ENCODE measurements at regions not wholly inside any gene's neighbourhood (a gene's known extent, or its start where the extent isn't known, plus 50 kb on each side); places are given as distances from the start of the nearest gene placed in this dataset.

DNA sequence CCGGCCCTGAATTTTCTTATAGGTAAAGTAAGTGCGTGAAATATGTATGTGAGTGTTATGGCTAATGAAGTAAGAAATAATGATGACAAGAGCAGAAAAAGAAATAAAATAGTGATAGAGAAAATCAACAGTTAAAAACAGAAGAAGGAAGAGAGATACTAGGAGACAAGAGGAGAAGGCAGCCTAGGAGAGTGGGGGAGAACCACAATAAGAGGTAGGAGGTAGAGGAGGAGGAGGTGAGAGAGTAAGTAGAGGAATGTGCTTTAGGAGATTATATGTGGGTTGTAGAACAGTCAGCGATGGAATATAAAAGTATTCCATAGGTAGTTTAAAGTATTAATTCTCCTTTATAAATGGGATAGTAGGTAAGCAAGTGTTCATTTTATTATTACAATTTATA is 861.5 kb upstream of the B3GALT2 start:
- no peak overlapping the region for H3K4me2 ChIP-seq
- no peaks in the 10 kb centered on the region for H3K27me3 ChIP-seq
- 63% methylated on average over 3 of the region's 3 CpGs for WGBS (ENCODE audit: low lambda C conversion rate, missing lambda C conversion rate)
- no peak overlapping the region for H3K27ac ChIP-seq
- no peaks in the 10 kb centered on the region for H3K36me3 ChIP-seq (replicated peaks; ENCODE audit: insufficient read depth, low read depth)
- no peak for DNase-seq (ENCODE audit: low spot score)
- no peaks in the 10 kb centered on the region for H3K4me1 ChIP-seq (ENCODE audit: insufficient read depth)
- H3K9me3 ChIP-seq (ENCODE audit: low read depth), result no peaks in the 10 kb centered on the region
- no peaks in the 10 kb centered on the region for H3K79me2 ChIP-seq
- H2AFZ ChIP-seq, result no peak overlapping the region
- no peaks in the 10 kb centered on the region for H3K9me2 ChIP-seq (replicated peaks; ENCODE audit: insufficient read depth)
- H3K4me3 ChIP-seq, result no peak overlapping the region
- H4K20me1 ChIP-seq (ENCODE audit: insufficient read depth, poor library complexity, severe bottlenecking), result no peaks in the 10 kb centered on the region
- TF ChIP-seq EZH2phosphoT487 (IDR thresholded peaks at IDR 0.05; ENCODE audit: low read depth, severe bottlenecking, unreplicated experiment), result no peak
- TF ChIP-seq EZH2 (IDR thresholded peaks at IDR 0.05; ENCODE audit: borderline replicate concordance), result no peak
- TF ChIP-seq, protein P1, sequence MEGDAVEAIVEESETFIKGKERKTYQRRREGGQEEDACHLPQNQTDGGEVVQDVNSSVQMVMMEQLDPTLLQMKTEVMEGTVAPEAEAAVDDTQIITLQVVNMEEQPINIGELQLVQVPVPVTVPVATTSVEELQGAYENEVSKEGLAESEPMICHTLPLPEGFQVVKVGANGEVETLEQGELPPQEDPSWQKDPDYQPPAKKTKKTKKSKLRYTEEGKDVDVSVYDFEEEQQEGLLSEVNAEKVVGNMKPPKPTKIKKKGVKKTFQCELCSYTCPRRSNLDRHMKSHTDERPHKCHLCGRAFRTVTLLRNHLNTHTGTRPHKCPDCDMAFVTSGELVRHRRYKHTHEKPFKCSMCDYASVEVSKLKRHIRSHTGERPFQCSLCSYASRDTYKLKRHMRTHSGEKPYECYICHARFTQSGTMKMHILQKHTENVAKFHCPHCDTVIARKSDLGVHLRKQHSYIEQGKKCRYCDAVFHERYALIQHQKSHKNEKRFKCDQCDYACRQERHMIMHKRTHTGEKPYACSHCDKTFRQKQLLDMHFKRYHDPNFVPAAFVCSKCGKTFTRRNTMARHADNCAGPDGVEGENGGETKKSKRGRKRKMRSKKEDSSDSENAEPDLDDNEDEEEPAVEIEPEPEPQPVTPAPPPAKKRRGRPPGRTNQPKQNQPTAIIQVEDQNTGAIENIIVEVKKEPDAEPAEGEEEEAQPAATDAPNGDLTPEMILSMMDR (IDR thresholded peaks at IDR 0.05; ENCODE audit: poor library complexity), result no peak

DNA sequence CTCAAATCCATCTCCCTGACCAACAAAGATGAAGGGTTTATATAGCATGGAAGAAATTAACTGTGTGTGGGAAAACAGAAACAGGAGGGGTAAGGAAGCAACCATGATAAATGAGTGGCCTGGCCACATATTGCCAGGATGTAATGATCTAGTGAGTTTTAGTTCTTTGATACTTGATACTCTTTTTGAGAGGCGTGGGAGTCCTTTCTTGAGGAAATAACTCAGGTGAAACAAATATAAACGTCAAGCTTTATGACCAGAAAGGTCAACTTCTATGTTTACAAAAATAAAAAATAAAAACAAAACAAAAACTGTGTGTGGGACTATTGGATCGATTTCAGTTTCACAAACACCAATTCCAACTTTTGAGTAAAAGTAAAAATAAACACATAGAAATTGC is 860.8 kb upstream of the B3GALT2 start:
- H3K4me3 ChIP-seq, result no peak overlapping the region
- H3K36me3 ChIP-seq (replicated peaks; ENCODE audit: insufficient read depth, low read depth), result no peaks in the 10 kb centered on the region
- no peaks in the 10 kb centered on the region for H3K4me1 ChIP-seq (ENCODE audit: insufficient read depth)
- H3K9me3 ChIP-seq (ENCODE audit: low read depth), result no peaks in the 10 kb centered on the region
- no peak overlapping the region for H2AFZ ChIP-seq
- H3K9me2 ChIP-seq (replicated peaks; ENCODE audit: insufficient read depth), result no peaks in the 10 kb centered on the region
- H3K4me2 ChIP-seq, result no peak overlapping the region
- H3K79me2 ChIP-seq, result no peaks in the 10 kb centered on the region
- no peaks in the 10 kb centered on the region for H3K27me3 ChIP-seq
- WGBS (ENCODE audit: low lambda C conversion rate, missing lambda C conversion rate), result 63% methylated on average over 3 of the region's 3 CpGs
- no peak for DNase-seq (ENCODE audit: low spot score)
- no peaks in the 10 kb centered on the region for H4K20me1 ChIP-seq (ENCODE audit: insufficient read depth, poor library complexity, severe bottlenecking)
- TF ChIP-seq EZH2 (IDR thresholded peaks at IDR 0.05; ENCODE audit: borderline replicate concordance), result no peak
- TF ChIP-seq EZH2phosphoT487 (IDR thresholded peaks at IDR 0.05; ENCODE audit: low read depth, severe bottlenecking, unreplicated experiment), result no peak
- TF ChIP-seq, protein P1 (IDR thresholded peaks at IDR 0.05; ENCODE audit: poor library complexity), result no peak
- no peak overlapping the region for H3K27ac ChIP-seq

DNA sequence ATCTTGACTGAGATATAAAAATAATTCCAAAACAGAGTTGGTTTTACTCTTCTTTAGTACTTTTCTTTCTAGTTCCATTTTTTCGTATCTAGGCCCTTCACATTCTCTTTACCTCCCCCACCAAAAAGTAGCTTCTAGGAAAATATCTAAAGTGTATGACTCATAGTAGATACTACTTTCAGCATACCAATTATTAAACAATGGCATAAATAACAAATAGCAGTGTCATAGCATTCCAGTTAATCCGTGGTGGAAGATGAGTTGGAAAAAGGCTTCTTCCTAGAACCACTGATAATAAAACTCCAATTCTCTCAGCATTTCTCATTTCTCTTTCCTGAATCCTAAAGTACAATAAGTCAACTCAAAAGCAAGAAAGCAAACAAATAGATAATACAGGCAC is 859.0 kb upstream of the B3GALT2 start:
- Histone ChIP-seq H3K79me2 (no peaks in the 10 kb centered on the region), H3K4me3 (no peak overlapping the region), H3K4me2 (no peak overlapping the region), H3K27ac (no peak overlapping the region), H3K9me2 (replicated peaks; ENCODE audit: insufficient read depth) (no peaks in the 10 kb centered on the region), H3K9me3 (ENCODE audit: low read depth) (no peaks in the 10 kb centered on the region), H4K20me1 (ENCODE audit: insufficient read depth, poor library complexity, severe bottlenecking) (no peaks in the 10 kb centered on the region), H3K36me3 (replicated peaks; ENCODE audit: insufficient read depth, low read depth) (no peaks in the 10 kb centered on the region), H3K27me3 (no peaks in the 10 kb centered on the region), H3K4me1 (ENCODE audit: insufficient read depth) (no peaks in the 10 kb centered on the region), H2AFZ (no peak overlapping the region)
- no peak for DNase-seq (ENCODE audit: low spot score)
- TF ChIP-seq, protein P1 (IDR thresholded peaks at IDR 0.05; ENCODE audit: poor library complexity), result no peak
- no peak for TF ChIP-seq EZH2phosphoT487 (IDR thresholded peaks at IDR 0.05; ENCODE audit: low read depth, severe bottlenecking, unreplicated experiment)
- no peak for TF ChIP-seq EZH2 (IDR thresholded peaks at IDR 0.05; ENCODE audit: borderline replicate concordance)
- 81% methylated on average over 2 of the region's 2 CpGs for whole genome bisulfite sequencing (ENCODE audit: low lambda C conversion rate, missing lambda C conversion rate)

DNA sequence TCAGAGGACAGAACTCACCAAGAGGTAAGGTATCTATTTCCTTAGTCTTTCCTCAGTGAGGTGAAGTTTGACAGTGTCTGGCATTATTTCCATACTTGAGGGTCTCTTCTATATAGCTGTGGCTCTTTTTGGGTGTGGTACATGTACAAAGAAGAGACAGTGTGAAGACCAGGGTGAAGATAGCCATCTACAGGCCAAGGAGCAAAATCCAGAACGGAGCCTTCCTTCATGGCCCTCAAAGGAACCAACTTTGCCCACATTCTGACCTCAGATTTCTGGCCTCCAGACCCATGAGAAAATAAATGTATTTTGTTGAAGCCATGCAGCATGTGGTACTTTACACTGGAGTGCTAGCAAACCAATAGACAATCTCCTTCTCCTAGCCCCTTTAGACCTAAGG is 858.5 kb upstream of the B3GALT2 start:
- Histone ChIP-seq H3K27me3 (no peaks in the 10 kb centered on the region), H3K4me3 (no peak overlapping the region), H3K79me2 (no peaks in the 10 kb centered on the region), H2AFZ (no peak overlapping the region), H3K4me1 (ENCODE audit: insufficient read depth) (no peaks in the 10 kb centered on the region), H3K27ac (no peak overlapping the region), H3K9me3 (ENCODE audit: low read depth) (no peaks in the 10 kb centered on the region), H3K9me2 (replicated peaks; ENCODE audit: insufficient read depth) (no peaks in the 10 kb centered on the region), H3K36me3 (replicated peaks; ENCODE audit: insufficient read depth, low read depth) (no peaks in the 10 kb centered on the region), H4K20me1 (ENCODE audit: insufficient read depth, poor library complexity, severe bottlenecking) (no peaks in the 10 kb centered on the region), H3K4me2 (no peak overlapping the region)
- WGBS (ENCODE audit: low lambda C conversion rate, missing lambda C conversion rate), result 83% methylated on average over 1 of the region's 1 CpG
- no peak for TF ChIP-seq EZH2phosphoT487 (IDR thresholded peaks at IDR 0.05; ENCODE audit: low read depth, severe bottlenecking, unreplicated experiment)
- no peak for TF ChIP-seq EZH2 (IDR thresholded peaks at IDR 0.05; ENCODE audit: borderline replicate concordance)
- TF ChIP-seq, protein P1 (IDR thresholded peaks at IDR 0.05; ENCODE audit: poor library complexity), result no peak
- no peak for DNase-seq (ENCODE audit: low spot score)
